ENCODE measurements at regions not wholly inside any gene's neighbourhood (a gene's known extent, or its start where the extent isn't known, plus 50 kb on each side); places are given as distances from the start of the nearest gene placed in this dataset.

- DNase-seq (ENCODE audit: low read depth), result no peak
Observed at GRCh38 chr11:114876234-114876633, 197.9 kb downstream of the NXPE2 start.

- DNase-seq (ENCODE audit: low read depth), result no peak
Observed at GRCh38 chr11:114877976-114878375, 199.6 kb downstream of the NXPE2 start.

- no peak for DNase-seq (ENCODE audit: low read depth)
Observed at GRCh38 chr11:114880442-114880841, 202.1 kb downstream of the NXPE2 start.

- DNase-seq (ENCODE audit: low read depth), result no peak
Observed at GRCh38 chr11:114883472-114883871, 205.1 kb downstream of the NXPE2 start.

- DNase-seq (ENCODE audit: low read depth), result no peak
Observed at GRCh38 chr11:114886644-114887265, 208.4 kb downstream of the NXPE2 start.

- no peak for DNase-seq (ENCODE audit: low read depth)
Observed at GRCh38 chr11:114889594-114890011, 211.3 kb downstream of the NXPE2 start.

- DNase-seq (ENCODE audit: low read depth), result no peak
Observed at GRCh38 chr11:114890038-114890437, 211.7 kb downstream of the NXPE2 start.

- DNase-seq (ENCODE audit: low read depth), result no peak
Observed at GRCh38 chr11:114891911-114892310, 213.6 kb downstream of the NXPE2 start.

- DNase-seq (ENCODE audit: low read depth), result no peak
Observed at GRCh38 chr11:114892381-114893197, 214.3 kb downstream of the NXPE2 start.

- DNase-seq (ENCODE audit: low read depth), result no peak
Observed at GRCh38 chr11:114893329-114893728, 215.0 kb downstream of the NXPE2 start.

GRCh38 chr11:114896594-114896993, 218.3 kb downstream of the NXPE2 start:
- DNase-seq (ENCODE audit: low read depth), result no peak

GRCh38 chr11:114909866-114910265, 231.5 kb downstream of the NXPE2 start:
- no peak for DNase-seq (ENCODE audit: low read depth)

- no peak for DNase-seq (ENCODE audit: low read depth)
Observed at GRCh38 chr11:114912826-114913225, 234.5 kb downstream of the NXPE2 start.

- DNase-seq (ENCODE audit: low read depth), result no peak
Observed at GRCh38 chr11:114914231-114915005, 236.1 kb downstream of the NXPE2 start.

GRCh38 chr11:114915871-114916805, 237.8 kb downstream of the NXPE2 start:
- no peak for DNase-seq (ENCODE audit: low read depth)

GRCh38 chr11:114918286-114918685, 240.0 kb downstream of the NXPE2 start:
- DNase-seq (ENCODE audit: low read depth), result no peak

- DNase-seq (ENCODE audit: low read depth), result no peak
Observed at GRCh38 chr11:114921697-114922096, 243.4 kb downstream of the NXPE2 start.

- no peak for DNase-seq (ENCODE audit: low read depth)
Observed at GRCh38 chr11:114924042-114924441, 245.7 kb downstream of the NXPE2 start.

GRCh38 chr11:114925591-114925990, 247.3 kb downstream of the NXPE2 start:
- no peak for DNase-seq (ENCODE audit: low read depth)

GRCh38 chr11:114928260-114928870, 250.0 kb downstream of the NXPE2 start:
- no peak for DNase-seq (ENCODE audit: low read depth)

- no peak for DNase-seq (ENCODE audit: low read depth)
Observed at GRCh38 chr11:114929351-114930000, 251.1 kb downstream of the NXPE2 start.

Measured in amniotic epithelial cell (primary cell).